ENCODE measurements at regions not wholly inside any gene's neighbourhood (a gene's known extent, or its start where the extent isn't known, plus 50 kb on each side); places are given as distances from the start of the nearest gene placed in this dataset.

GRCh38 chr20:26169506-26169905, 472.9 kb upstream of the ZNF337 start:
- TF ChIP-seq CTCF (IDR thresholded peaks at IDR 0.05; ENCODE audit: low read depth, low read length), result no peak
- no peak for TF ChIP-seq EZH2phosphoT487 (IDR thresholded peaks at IDR 0.05; ENCODE audit: low read depth)

Measured in OCI-LY3 (cell line).